MM.1S (cell line): ENCODE measurements at regions not wholly inside any gene's neighbourhood (a gene's known extent, or its start where the extent isn't known, plus 50 kb on each side); places are given as distances from the start of the nearest gene placed in this dataset.

Experiments used
- DNase-seq: peaks from one replicate; pipeline ENCODE4 v3.0.0-alpha.2; 2015
- H2AFZ ChIP-seq: fragments of 300-600 bp; sonication (generic); 2 replicates; pipeline ENCODE4 v1.6.0; 2016; ENCODE audit warnings: antibody characterized with exemption, low read length
- H3F3A ChIP-seq: fragments of 300-600 bp; sonication (generic); 2 replicates; pipeline ENCODE4 v1.6.1; 2016; ENCODE audit warnings: mild to moderate bottlenecking, antibody characterized with exemption, low read length, moderate library complexity, mixed read lengths; ENCODE audit not compliant: insufficient read depth
- H3K27ac ChIP-seq: fragments of 300-600 bp; sonication (generic); 2 replicates; pipeline ENCODE4 v1.5.1; 2016; ENCODE audit warnings: mild to moderate bottlenecking, low read length
- H3K27me3 ChIP-seq: fragments of 300-600 bp; sonication (generic); replicated peaks from 2 replicates; pipeline ENCODE4 v1.6.0; 2016; ENCODE audit warnings: low read length; ENCODE audit not compliant: insufficient read depth
- H3K36me3 ChIP-seq: fragments of 300-600 bp; sonication (generic); replicated peaks from 2 replicates; pipeline ENCODE4 v1.6.1; 2016; ENCODE audit warnings: mild to moderate bottlenecking, low read length, mixed read lengths; ENCODE audit not compliant: insufficient read depth
- H3K4me1 ChIP-seq: fragments of 300-600 bp; sonication (generic); 2 replicates; pipeline ENCODE4 v1.6.1; 2016; ENCODE audit warnings: low read length, mixed read lengths
- H3K4me2 ChIP-seq: fragments of 300-600 bp; sonication (generic); 2 replicates; pipeline ENCODE4 v1.6.0; 2016; ENCODE audit warnings: low read depth, low read length
- H3K4me3 ChIP-seq: fragments of 300-600 bp; sonication (generic); 2 replicates; pipeline ENCODE4 v1.5.1; 2016; ENCODE audit warnings: low read length, mixed read lengths
- H3K79me2 ChIP-seq: fragments of 300-600 bp; sonication (generic); 2 replicates; pipeline ENCODE4 v1.6.1; 2016; ENCODE audit warnings: mixed run types, low read length, mixed read lengths
- H3K9ac ChIP-seq: fragments of 300-600 bp; sonication (generic); 2 replicates; pipeline ENCODE4 v1.6.1; 2016; ENCODE audit warnings: low read length, mixed read lengths
- H3K9me2 ChIP-seq: fragments of 300-600 bp; sonication (generic); replicated peaks from 2 replicates; pipeline ENCODE4 v1.6.1; 2016; ENCODE audit warnings: mild to moderate bottlenecking, low read length, mixed read lengths; ENCODE audit not compliant: insufficient read depth
- H3K9me3 ChIP-seq: fragments of 300-600 bp; sonication (generic); replicated peaks from 2 replicates; pipeline ENCODE4 v1.6.1; 2016; ENCODE audit warnings: mild to moderate bottlenecking, low read length, mixed read lengths; ENCODE audit not compliant: insufficient read depth
- H4K20me1 ChIP-seq: fragments of 300-600 bp; sonication (generic); 2 replicates; pipeline ENCODE4 v1.6.1; 2016; ENCODE audit warnings: mild to moderate bottlenecking, low read length, moderate library complexity, mixed read lengths; ENCODE audit not compliant: insufficient read depth
- CTCF ChIP-seq: fragments of 300-600 bp; sonication (generic); IDR thresholded peaks from 2 replicates; pipeline ENCODE4 v1.5.1; 2016; ENCODE audit warnings: antibody characterized with exemption, low read length, mixed read lengths
- EZH2 ChIP-seq: fragments of 300-600 bp; sonication (generic); optimal IDR thresholded peaks from 2 replicates; pipeline ENCODE3; 2017; ENCODE audit warnings: low read depth, mild to moderate bottlenecking, antibody characterized with exemption, low read length, mixed read lengths
- EZH2phosphoT487 ChIP-seq: fragments of 300-600 bp; sonication (generic); IDR thresholded peaks from 2 replicates; pipeline ENCODE4 v1.6.1; 2018; ENCODE audit warnings: antibody characterized with exemption, low read length

DNA sequence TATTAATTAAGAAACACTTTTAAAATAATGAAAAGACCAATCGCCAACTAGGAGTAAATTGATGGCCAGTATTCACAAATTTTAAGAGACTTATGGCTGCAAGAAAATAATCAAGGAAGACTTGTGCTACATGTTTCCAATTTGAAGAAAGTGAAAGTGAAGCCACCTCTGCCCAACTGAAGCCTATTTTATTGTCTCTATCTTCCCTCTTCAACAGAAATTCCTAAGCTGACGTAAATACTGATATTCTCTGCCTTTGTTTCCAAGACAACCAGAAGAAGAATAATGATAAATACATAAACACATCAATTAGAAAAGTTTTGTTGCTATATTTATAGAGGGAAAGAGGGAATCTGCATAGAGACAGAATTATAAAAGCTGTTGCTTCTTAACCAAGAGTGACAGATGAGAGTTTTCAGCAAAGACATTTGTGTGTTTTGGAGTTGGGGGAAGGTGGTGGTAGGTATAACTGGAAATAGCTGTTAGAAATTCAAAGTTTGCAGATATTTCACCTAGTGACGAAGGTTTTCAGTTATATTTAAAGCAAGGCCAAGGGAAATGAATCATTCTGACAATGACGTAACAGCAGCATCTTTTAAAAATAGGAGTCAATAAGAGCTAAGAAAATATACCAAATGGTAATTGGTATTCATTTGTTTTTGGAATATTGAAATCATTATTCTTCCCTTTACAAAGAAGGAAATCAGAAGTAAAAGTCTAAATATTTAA lies 576.6 kb upstream of the SORCS1 start:
- Histone ChIP-seq H2AFZ (no peak overlapping the region), H3K9ac (no peak overlapping the region), H3K4me3 (no peak overlapping the region), H3K79me2 (no peaks in the 10 kb centered on the region), H3K4me1 (no peaks in the 10 kb centered on the region), H3K36me3 (no peaks in the 10 kb centered on the region), H3K9me2 (no peaks in the 10 kb centered on the region), H3F3A (no peaks in the 10 kb centered on the region), H3K9me3 (no peaks in the 10 kb centered on the region), H3K27ac (no peak overlapping the region), H3K4me2 (no peak overlapping the region), H3K27me3 (no peaks in the 10 kb centered on the region), H4K20me1 (no peaks in the 10 kb centered on the region)
- TF ChIP-seq CTCF (no peak), EZH2phosphoT487 (no peak), EZH2 (no peak)
- DNase-seq: no peak

DNA sequence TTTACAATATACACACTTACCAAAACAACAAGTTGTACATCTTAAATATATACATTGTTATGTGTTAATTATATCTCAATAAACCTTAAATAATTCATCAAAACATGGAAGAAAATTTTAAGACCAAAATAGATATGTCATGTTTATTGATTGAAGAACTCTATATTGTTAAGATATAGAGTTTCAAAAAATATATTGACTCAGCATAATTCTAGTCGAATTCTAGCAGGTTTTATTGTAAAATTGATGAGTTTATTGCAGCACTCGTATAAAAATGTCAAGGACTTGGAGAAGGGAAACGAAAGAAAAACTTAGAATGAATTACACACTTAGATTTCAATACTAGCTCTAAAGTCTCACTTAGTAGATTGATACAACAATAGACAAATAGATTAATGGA lies 575.4 kb upstream of the SORCS1 start:
- H3K27ac ChIP-seq: no peak overlapping the region
- no peak overlapping the region for H3K4me3 ChIP-seq
- H3F3A ChIP-seq: no peaks in the 10 kb centered on the region
- DNase-seq: no peak
- H3K27me3 ChIP-seq: no peaks in the 10 kb centered on the region
- no peaks in the 10 kb centered on the region for H3K4me1 ChIP-seq
- no peaks in the 10 kb centered on the region for H3K9me3 ChIP-seq
- no peaks in the 10 kb centered on the region for H3K36me3 ChIP-seq
- no peak overlapping the region for H3K9ac ChIP-seq
- no peaks in the 10 kb centered on the region for H3K9me2 ChIP-seq
- no peak overlapping the region for H2AFZ ChIP-seq
- H3K79me2 ChIP-seq: no peaks in the 10 kb centered on the region
- no peaks in the 10 kb centered on the region for H4K20me1 ChIP-seq
- H3K4me2 ChIP-seq: no peak overlapping the region
- TF ChIP-seq CTCF (no peak), EZH2phosphoT487 (no peak), EZH2 (no peak)

DNA sequence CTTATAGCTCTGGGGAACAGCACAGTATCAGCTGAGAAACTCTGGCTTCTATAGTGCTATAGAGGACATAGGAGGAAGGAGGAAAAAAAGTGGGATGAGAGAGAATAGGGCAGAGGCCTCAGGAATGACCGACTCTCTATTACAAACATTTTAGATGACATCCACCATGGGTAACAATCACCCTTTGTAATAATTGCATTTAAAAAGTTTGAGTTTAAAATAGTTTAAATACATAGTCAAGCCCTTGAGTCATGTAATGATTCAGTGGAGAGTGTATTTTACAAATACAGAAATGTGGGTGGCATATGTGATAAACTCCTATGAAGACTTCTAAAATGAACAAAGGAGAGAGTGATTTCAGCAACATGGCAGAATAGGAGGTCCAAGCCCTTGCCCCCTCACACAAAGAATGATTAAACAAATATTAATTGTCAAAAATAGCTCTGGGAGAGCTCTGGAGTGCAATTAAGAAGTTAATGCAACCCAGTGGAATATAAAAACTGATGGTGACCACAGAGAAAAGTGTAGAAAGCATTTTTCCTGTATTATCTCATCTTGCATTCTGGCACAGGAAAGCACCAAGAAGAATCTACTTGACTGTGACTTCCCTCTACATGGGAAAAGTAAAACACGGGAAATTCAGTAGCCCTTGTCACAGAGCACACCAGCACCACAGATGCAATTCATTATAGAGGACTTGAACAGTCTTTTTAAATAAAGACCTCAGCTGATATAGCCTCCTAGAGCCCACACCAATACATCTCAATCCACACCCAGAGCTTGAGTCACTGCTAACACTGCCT lies 569.0 kb upstream of the SORCS1 start:
- Histone ChIP-seq H3K9me3 (no peaks in the 10 kb centered on the region), H3F3A (no peaks in the 10 kb centered on the region), H3K79me2 (no peaks in the 10 kb centered on the region), H4K20me1 (no peaks in the 10 kb centered on the region), H3K4me3 (no peak overlapping the region), H3K9me2 (no peaks in the 10 kb centered on the region), H2AFZ (no peak overlapping the region), H3K4me2 (no peak overlapping the region), H3K36me3 (no peaks in the 10 kb centered on the region), H3K4me1 (no peaks in the 10 kb centered on the region), H3K27ac (no peak overlapping the region), H3K9ac (no peak overlapping the region), H3K27me3 (no peaks in the 10 kb centered on the region)
- no peak for DNase-seq
- TF ChIP-seq CTCF: no peak
- TF ChIP-seq EZH2: no peak
- TF ChIP-seq EZH2phosphoT487: no peak
